Chondrocyte (in vitro differentiated cells): ENCODE measurements at regions not wholly inside any gene's neighbourhood (a gene's known extent, or its start where the extent isn't known, plus 50 kb on each side); places are given as distances from the start of the nearest gene placed in this dataset.
A peak's percentile ranks its signal among the peaks of the same experiment; 100 is the strongest.
"Not testable (repeated sequence)": the region's sequence is repeated elsewhere in the genome, so short reads cannot be mapped to it uniquely, and the experiment has no call there.

ENCODE experiments used
- DNase-seq: peaks from one replicate; pipeline ENCODE4 v3.0.0; 2021; ENCODE audit warnings: mixed read lengths, low spot score
- H3K27ac Mint-ChIP-seq: one replicate; pipeline ENCODE4 v1.8.0; 2021; ENCODE audit warnings: mild to moderate bottlenecking, moderate library complexity, mixed read lengths; ENCODE audit not compliant: unreplicated experiment
- H3K27me3 Mint-ChIP-seq: 2 replicates; pipeline ENCODE4 v1.8.0; 2021; ENCODE audit warnings: low read depth, mixed read lengths
- H3K36me3 Mint-ChIP-seq: 2 replicates; pipeline ENCODE4 v1.8.0; 2021; ENCODE audit warnings: low read depth, mixed read lengths
- H3K4me1 Mint-ChIP-seq: 2 replicates; pipeline ENCODE4 v1.8.0; 2021; ENCODE audit warnings: low read depth, mild to moderate bottlenecking, mixed read lengths
- H3K4me3 Mint-ChIP-seq: one replicate; pipeline ENCODE4 v1.8.0; 2021; ENCODE audit warnings: mild to moderate bottlenecking, moderate library complexity, mixed read lengths; ENCODE audit not compliant: unreplicated experiment
- H3K9me3 Mint-ChIP-seq: 2 replicates; pipeline ENCODE4 v1.8.0; 2021; ENCODE audit warnings: low read depth, mixed read lengths

DNA sequence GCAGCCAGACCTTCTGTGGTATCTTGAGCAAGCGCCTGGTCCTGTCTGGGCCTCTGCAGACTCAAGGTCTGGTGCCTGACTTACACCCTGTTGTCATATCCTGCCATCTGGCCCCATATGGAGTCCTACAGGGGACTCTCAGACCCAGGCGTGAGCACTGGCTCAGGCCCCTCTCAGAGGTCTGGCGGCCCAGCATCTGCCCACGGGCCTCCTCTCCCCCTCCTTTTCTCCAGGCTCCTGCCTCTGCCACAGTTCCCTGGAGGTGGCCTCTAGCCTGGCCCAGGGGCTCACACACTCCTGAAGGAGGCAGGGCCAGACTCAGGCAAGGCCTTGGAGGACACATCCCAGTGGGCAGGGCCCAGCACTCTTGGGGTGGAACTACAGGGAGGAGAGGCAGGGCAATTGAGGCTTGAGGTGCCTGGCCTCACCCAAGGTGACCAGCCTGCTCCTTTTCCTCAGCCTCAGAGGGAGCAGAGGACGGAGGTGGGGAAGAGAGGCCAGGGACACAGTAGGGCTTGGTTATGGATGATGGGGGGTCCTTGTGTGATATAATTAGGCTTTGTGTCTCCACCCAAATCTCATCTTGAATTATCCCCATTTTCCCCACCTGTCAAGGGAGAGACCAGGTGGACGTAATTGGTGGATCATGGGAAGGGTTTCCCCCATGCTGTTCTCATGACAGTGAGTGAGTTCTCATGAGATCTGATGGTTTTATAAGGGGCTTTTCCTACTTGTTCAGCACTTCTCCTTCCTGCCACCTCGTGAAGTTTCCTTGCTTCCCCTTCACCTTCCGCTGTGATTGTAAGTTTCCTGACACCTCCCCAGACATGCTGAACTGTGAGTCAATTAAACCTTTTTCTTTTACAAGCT, 70.9 kb upstream of the GOLGA6L4 start:
- not testable (repeated sequence) for H3K9me3 Mint-ChIP-seq, H3K27ac Mint-ChIP-seq, H3K4me3 Mint-ChIP-seq, DNase-seq, H3K36me3 Mint-ChIP-seq, H3K27me3 Mint-ChIP-seq, H3K4me1 Mint-ChIP-seq

GRCh38 chr15:84170029-84170428, 65.5 kb upstream of the GOLGA6L4 start:
- DNase-seq, H3K36me3 Mint-ChIP-seq, H3K4me1 Mint-ChIP-seq, H3K4me3 Mint-ChIP-seq, H3K27ac Mint-ChIP-seq, H3K27me3 Mint-ChIP-seq, H3K9me3 Mint-ChIP-seq: not testable (repeated sequence)

DNA sequence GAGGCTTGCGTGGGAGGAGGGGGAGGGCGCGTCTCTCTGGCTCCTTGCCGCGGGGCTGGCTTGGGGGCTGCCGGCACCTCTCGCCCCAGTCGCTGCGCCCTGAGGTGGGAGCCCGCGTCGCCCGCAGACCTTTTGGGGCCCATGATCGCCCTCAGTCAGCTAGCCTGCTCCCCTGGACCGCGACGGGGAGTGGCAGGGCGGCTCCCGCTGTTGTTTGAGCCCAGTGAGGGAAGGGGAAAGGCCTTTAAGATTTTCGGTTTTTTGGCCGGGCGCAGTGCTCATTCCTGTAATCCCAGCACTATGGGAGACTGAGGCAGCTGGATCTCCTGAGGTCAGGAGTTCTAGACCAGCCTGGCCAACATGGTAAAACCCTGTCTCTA, 62.4 kb upstream of the GOLGA6L4 start:
- H3K27me3 Mint-ChIP-seq, H3K4me1 Mint-ChIP-seq, H3K9me3 Mint-ChIP-seq, H3K36me3 Mint-ChIP-seq, H3K27ac Mint-ChIP-seq, H3K4me3 Mint-ChIP-seq: not testable (repeated sequence)
- peak; percentile 48 for DNase-seq
